MCF 10A (cell line): ENCODE measurements at regions not wholly inside any gene's neighbourhood (a gene's known extent, or its start where the extent isn't known, plus 50 kb on each side); places are given as distances from the start of the nearest gene placed in this dataset.

Source experiments
- BruUV-seq: library from RNA; stranded (reverse); fragments of 400-500 nt; replicated peaks from 2 replicates; lab custom pipeline; 2021; lab: Mats Ljungman, UMichigan
- CTCF ChIA-PET: fragments of 300-600 bp; sonication (Branson Sonifier 250); formaldehyde crosslinking; extraction: SDS; loops from one replicate; lab custom pipeline; 2021; ENCODE audit warnings: antibody characterized with exemption, inconsistent platforms; lab: Yijun Ruan, JAX
- POLR2A ChIA-PET: fragments of 300-600, 350-650 bp; sonication (Branson Sonifier 250); formaldehyde crosslinking; extraction: SDS; loops from one replicate; lab custom pipeline; 2020; ENCODE audit warnings: antibody characterized with exemption, inconsistent platforms; lab: Yijun Ruan, JAX
- DNase-seq: peaks from one replicate; pipeline ENCODE4 v3.0.0-alpha.2; 2018; ENCODE audit not compliant: unreplicated experiment
- H3K27ac Mint-ChIP-seq: one replicate; pipeline ENCODE4 v1.8.0; 2022; ENCODE audit warnings: mild to moderate bottlenecking, low read depth, mixed read lengths; ENCODE audit not compliant: unreplicated experiment
- H3K27me3 Mint-ChIP-seq: one replicate; pipeline ENCODE4 v1.8.0; 2022; ENCODE audit warnings: mixed read lengths; ENCODE audit not compliant: insufficient read depth, unreplicated experiment
- H3K36me3 Mint-ChIP-seq: one replicate; pipeline ENCODE4 v1.8.0; 2022; ENCODE audit warnings: mild to moderate bottlenecking, moderate library complexity, mixed read lengths; ENCODE audit not compliant: insufficient read depth, unreplicated experiment
- H3K4me1 Mint-ChIP-seq: one replicate; pipeline ENCODE4 v1.8.0; 2022; ENCODE audit warnings: mixed read lengths; ENCODE audit not compliant: insufficient read depth, unreplicated experiment
- H3K4me3 Mint-ChIP-seq: one replicate; pipeline ENCODE4 v1.8.0; 2022; ENCODE audit warnings: mild to moderate bottlenecking, moderate library complexity, mixed read lengths; ENCODE audit not compliant: unreplicated experiment
- H3K9me3 Mint-ChIP-seq: one replicate; pipeline ENCODE4 v1.8.0; 2022; ENCODE audit warnings: mixed read lengths; ENCODE audit not compliant: unreplicated experiment
- CTCF ChIP-seq: fragments of 200-600 bp; IDR thresholded peaks from one replicate; pipeline ENCODE4 v1.8.0; 2022; ENCODE audit warnings: antibody characterized with exemption, mild to moderate bottlenecking; ENCODE audit not compliant: unreplicated experiment
- intact Hi-C: fragments of 100-400 bp; cut with micrococcal nuclease; formaldehyde crosslinking; loops from 2 replicates; pipeline ENCODE4 v1.14.1; 2022

GRCh38 chr10:128811511-128811910 is 655.5 kb upstream of the MGMT start:
- peaks cover 22% of the 10 kb centered on the region for H3K9me3 Mint-ChIP-seq

GRCh38 chr10:128812000-128812399 is 655.0 kb upstream of the MGMT start:
- Mint-ChIP-seq H3K27me3 (no peaks in the 10 kb centered on the region), H3K36me3 (no peaks in the 10 kb centered on the region), H3K27ac (no peak overlapping the region), H3K4me1 (no peaks in the 10 kb centered on the region), H3K9me3 (peaks cover 25% of the 10 kb centered on the region), H3K4me3 (no peak overlapping the region)
- DNase-seq = no peak
- ChIA-PET CTCF (no interaction called here), POLR2A (no interaction called here)
- no TSS peak for BruUV-seq
- no peak for TF ChIP-seq CTCF
- intact Hi-C loops = no loop called here

More at GRCh38 chr10:128811511-128811910, 655.5 kb upstream of the MGMT start:
- DNase-seq = no peak
- ChIA-PET POLR2A (no interaction called here), CTCF (no interaction called here)
- BruUV-seq = no TSS peak
- Mint-ChIP-seq H3K4me3 (no peak overlapping the region), H3K4me1 (no peaks in the 10 kb centered on the region), H3K27me3 (no peaks in the 10 kb centered on the region), H3K27ac (no peak overlapping the region), H3K36me3 (no peaks in the 10 kb centered on the region)
- intact Hi-C loops = no loop called here
- TF ChIP-seq CTCF = no peak

GRCh38 chr10:128813574-128813973 is 653.5 kb upstream of the MGMT start:
- TF ChIP-seq CTCF = no peak
- BruUV-seq = no TSS peak
- CTCF ChIA-PET = no interaction called here
- H3K27me3 Mint-ChIP-seq = no peaks in the 10 kb centered on the region
- POLR2A ChIA-PET = no interaction called here
- H3K4me3 Mint-ChIP-seq = no peak overlapping the region
- H3K9me3 Mint-ChIP-seq = peaks cover 23% of the 10 kb centered on the region
- no peak for DNase-seq
- H3K36me3 Mint-ChIP-seq = no peaks in the 10 kb centered on the region
- intact Hi-C loops = no loop called here
- no peaks in the 10 kb centered on the region for H3K4me1 Mint-ChIP-seq
- no peak overlapping the region for H3K27ac Mint-ChIP-seq

GRCh38 chr10:128814024-128814423 is 653.0 kb upstream of the MGMT start:
- Mint-ChIP-seq H3K27ac (no peak overlapping the region), H3K27me3 (no peaks in the 10 kb centered on the region), H3K36me3 (no peaks in the 10 kb centered on the region), H3K4me1 (no peaks in the 10 kb centered on the region), H3K9me3 (peaks cover 19% of the 10 kb centered on the region), H3K4me3 (no peak overlapping the region)
- no TSS peak for BruUV-seq
- ChIA-PET CTCF (no interaction called here), POLR2A (no interaction called here)
- DNase-seq = no peak
- TF ChIP-seq CTCF = no peak
- intact Hi-C loops = no loop called here
